ENCODE measurements at regions not wholly inside any gene's neighbourhood (a gene's known extent, or its start where the extent isn't known, plus 50 kb on each side); places are given as distances from the start of the nearest gene placed in this dataset.

GRCh38 chr16:13772782-13773181 is 147.2 kb upstream of the ERCC4 start:
- TF ChIP-seq CTCF (IDR thresholded peaks at IDR 0.05; ENCODE audit: low read depth, low read length, missing input control) (no peak), RXRA (IDR thresholded peaks at IDR 0.05) (no peak), RAD21 (IDR thresholded peaks at IDR 0.05) (no peak), MAX (IDR thresholded peaks at IDR 0.05) (no peak), JUND (IDR thresholded peaks at IDR 0.05) (no peak), YY1 (IDR thresholded peaks at IDR 0.05) (no peak), FOXA2 (IDR thresholded peaks at IDR 0.05) (no peak), SP1 (IDR thresholded peaks at IDR 0.05) (no peak), GABPA (IDR thresholded peaks at IDR 0.05 in 1 of 2, conservative IDR thresholded peaks at IDR 0.05 in 1 of 2) (no peak)
- TF ChIP-seq, protein P1, sequence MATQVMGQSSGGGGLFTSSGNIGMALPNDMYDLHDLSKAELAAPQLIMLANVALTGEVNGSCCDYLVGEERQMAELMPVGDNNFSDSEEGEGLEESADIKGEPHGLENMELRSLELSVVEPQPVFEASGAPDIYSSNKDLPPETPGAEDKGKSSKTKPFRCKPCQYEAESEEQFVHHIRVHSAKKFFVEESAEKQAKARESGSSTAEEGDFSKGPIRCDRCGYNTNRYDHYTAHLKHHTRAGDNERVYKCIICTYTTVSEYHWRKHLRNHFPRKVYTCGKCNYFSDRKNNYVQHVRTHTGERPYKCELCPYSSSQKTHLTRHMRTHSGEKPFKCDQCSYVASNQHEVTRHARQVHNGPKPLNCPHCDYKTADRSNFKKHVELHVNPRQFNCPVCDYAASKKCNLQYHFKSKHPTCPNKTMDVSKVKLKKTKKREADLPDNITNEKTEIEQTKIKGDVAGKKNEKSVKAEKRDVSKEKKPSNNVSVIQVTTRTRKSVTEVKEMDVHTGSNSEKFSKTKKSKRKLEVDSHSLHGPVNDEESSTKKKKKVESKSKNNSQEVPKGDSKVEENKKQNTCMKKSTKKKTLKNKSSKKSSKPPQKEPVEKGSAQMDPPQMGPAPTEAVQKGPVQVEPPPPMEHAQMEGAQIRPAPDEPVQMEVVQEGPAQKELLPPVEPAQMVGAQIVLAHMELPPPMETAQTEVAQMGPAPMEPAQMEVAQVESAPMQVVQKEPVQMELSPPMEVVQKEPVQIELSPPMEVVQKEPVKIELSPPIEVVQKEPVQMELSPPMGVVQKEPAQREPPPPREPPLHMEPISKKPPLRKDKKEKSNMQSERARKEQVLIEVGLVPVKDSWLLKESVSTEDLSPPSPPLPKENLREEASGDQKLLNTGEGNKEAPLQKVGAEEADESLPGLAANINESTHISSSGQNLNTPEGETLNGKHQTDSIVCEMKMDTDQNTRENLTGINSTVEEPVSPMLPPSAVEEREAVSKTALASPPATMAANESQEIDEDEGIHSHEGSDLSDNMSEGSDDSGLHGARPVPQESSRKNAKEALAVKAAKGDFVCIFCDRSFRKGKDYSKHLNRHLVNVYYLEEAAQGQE (IDR thresholded peaks at IDR 0.05), result no peak
- TF ChIP-seq, protein P2, sequence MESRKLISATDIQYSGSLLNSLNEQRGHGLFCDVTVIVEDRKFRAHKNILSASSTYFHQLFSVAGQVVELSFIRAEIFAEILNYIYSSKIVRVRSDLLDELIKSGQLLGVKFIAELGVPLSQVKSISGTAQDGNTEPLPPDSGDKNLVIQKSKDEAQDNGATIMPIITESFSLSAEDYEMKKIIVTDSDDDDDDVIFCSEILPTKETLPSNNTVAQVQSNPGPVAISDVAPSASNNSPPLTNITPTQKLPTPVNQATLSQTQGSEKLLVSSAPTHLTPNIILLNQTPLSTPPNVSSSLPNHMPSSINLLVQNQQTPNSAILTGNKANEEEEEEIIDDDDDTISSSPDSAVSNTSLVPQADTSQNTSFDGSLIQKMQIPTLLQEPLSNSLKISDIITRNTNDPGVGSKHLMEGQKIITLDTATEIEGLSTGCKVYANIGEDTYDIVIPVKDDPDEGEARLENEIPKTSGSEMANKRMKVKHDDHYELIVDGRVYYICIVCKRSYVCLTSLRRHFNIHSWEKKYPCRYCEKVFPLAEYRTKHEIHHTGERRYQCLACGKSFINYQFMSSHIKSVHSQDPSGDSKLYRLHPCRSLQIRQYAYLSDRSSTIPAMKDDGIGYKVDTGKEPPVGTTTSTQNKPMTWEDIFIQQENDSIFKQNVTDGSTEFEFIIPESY (IDR thresholded peaks at IDR 0.05), result no peak

All from liver (tissue), 3 donors.